GM11168 (cell line): ENCODE measurements at regions not wholly inside any gene's neighbourhood (a gene's known extent, or its start where the extent isn't known, plus 50 kb on each side); places are given as distances from the start of the nearest gene placed in this dataset.
"Not testable (repeated sequence)": the region's sequence is repeated elsewhere in the genome, so short reads cannot be mapped to it uniquely, and the experiment has no call there.

Experiments used
- in situ Hi-C: fragments of 300-500 bp; cut with MboI; formaldehyde crosslinking; loops from one replicate; pipeline ENCODE4 v1.12.0; 2022; ENCODE audit warnings: low sequenced_read_pairs; ENCODE audit not compliant: unreplicated experiment

DNA sequence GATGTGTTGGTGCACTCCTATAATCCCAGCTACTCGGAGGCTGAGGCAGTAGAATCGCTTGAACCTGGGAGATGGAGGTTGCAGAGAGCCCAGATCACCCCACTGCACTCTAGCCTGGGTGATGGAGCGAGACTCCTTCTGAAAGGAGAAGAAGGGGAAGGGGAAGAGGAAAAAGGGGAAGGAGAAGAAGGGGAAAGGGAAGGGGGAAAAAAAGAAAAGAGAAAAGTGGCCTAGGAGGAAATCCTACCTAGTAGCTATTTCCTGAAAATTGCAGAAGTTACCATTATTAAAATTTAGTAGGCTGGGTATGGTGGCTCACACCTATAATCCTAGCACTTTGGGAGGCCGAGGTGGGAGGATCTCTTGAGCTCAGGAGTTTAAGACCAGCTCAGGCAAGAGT lies 67.4 kb downstream of the ARRDC3 start:
- in situ Hi-C loops = no loop called here

- in situ Hi-C loops = no loop called here
Observed at GRCh38 chr5:91313757-91314673, 69.1 kb downstream of the ARRDC3 start.

DNA sequence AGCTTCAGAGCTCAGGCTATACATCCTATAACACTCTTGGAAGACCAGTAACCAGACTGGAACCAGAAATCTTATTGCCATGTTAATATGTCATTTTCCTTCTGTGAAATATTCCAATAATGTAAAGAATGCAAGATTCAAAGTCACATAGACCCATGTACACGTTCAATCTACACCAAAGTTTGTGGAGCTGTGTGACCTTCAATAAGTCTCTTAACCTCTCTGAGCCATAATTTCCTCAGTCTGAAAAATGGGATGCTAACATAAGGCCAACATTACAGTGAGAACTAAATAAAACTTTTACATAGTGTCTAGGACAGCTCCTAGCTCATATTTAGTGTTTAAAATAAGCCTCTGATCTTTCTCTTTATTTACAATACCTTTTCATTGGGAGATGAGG lies 70.4 kb downstream of the ARRDC3 start:
- in situ Hi-C loops = no loop called here

- in situ Hi-C loops = no loop called here
Observed at GRCh38 chr5:91311697-91312501, 71.2 kb downstream of the ARRDC3 start.

GRCh38 chr5:91311168-91311696 lies 71.9 kb downstream of the ARRDC3 start:
- in situ Hi-C loops = no loop called here

DNA sequence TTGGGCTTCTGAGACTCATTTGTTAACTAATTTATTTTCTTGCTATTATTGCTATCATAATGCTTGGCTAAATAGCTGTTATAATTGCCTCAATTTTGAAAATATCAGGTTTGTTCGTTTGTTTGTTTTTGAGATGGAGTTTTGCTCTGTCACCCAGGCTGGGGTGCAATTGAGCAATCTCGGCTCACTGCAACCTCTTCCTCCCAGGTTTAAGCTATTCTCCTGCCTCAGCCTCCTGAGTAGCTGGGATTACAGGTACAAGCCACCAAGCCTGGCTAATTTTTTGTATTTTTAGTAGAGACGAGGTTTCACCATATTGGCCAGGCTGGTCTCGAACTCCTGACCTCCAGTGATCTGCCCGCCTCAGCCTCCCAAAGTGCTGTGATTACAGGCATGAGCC lies 75.0 kb downstream of the ARRDC3 start:
- in situ Hi-C loops = not testable (repeated sequence)

DNA sequence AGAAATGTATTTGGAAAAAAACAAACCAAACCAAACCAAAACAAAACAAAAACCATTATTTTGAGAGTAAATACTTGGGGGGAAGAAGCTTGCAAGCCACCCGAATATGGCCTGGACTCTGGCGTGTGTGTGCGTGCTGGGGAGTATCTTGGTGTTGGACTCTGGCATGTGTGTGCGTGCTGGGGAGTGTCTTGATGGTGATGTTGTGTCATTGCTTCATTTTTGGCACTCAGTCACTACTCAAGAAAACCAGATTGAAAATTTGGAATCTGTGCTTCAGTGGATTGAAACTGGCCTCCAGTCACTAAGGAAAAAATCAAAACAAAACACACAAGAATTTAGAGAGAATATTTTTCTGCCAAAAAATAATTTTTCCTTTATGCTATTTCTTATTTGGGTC lies 76.1 kb downstream of the ARRDC3 start:
- in situ Hi-C loops = no loop called here

GRCh38 chr5:91306497-91306896 lies 76.6 kb downstream of the ARRDC3 start:
- in situ Hi-C loops = no loop called here

GRCh38 chr5:91305640-91306039 lies 77.5 kb downstream of the ARRDC3 start:
- in situ Hi-C loops = no loop called here

DNA sequence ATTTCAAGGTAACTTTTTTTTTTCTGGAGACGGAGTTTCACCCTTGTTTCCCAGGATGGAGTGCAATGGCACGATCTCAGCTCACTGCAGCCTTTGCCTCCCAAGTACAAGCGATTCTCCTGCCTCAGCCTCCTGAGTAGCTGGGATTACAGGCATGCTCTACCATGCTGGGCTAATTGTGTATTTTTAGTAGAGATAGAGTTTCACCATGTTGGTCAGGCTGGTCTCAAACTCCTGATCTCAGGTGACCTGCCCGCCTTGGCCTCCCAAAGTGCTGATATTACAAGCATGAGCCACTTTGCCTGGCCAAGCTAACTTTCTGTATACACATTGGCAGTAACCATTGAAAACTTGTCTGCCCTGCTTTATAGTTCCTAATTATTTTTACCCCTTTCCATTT lies 79.1 kb downstream of the ARRDC3 start:
- in situ Hi-C loops = not testable (repeated sequence)

DNA sequence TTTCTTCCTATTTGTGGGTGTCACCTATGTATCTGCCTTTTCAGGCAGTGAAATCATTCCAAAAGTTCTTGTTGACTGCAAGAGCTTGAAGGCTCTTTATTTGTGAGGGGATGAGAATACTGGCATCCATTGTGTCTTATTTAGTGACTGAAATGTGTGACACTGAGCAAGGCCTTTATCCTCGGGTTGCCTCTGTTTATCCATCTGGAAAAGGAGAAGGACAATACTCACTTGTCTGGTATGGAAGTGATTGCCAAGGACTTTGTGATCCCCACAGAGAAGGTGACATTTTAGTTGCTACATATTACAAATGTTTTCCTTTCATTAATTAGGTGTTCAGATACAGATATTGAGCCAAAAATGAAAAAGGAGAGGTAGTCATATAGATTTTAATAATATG lies 80.2 kb downstream of the ARRDC3 start:
- in situ Hi-C loops = no loop called here

GRCh38 chr5:91302305-91302704 lies 80.8 kb downstream of the ARRDC3 start:
- in situ Hi-C loops = no loop called here

DNA sequence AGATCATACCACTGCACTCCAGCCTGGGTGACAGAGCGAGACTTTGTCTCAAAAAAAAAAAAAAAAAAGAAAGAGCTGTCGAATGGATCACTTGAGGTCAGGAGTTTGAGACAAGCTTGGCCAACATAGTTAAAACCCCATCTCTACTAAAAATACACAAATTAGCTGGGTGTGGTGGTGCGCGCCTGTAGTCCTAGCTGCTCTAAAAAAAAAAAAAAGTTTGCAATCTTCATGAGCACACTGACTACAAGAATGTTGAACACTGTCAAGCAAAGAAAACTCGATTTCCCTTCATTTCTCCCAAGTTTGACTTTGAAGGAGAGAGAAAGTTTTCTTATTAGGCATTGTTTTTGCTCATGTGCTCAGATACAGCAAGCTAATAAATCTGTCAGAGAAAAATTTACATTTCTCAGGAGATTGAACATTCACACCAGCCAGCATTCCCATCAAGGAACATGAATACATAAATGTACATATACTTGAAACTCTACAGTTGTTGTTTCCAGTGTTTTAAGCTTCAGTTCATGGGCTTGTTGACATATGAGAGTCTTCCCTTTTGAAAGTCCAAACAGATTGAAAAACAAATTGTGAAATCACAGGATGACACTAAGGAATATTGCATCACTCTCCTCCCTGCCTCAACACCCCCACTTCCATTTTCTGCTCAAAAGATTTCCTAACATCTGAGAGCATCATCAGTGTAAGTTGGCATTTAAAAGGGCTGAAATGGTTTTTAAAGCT lies 81.8 kb downstream of the ARRDC3 start:
- in situ Hi-C loops = no loop called here

- in situ Hi-C loops = no loop called here
Observed at GRCh38 chr5:91297994-91298393, 85.1 kb downstream of the ARRDC3 start.

GRCh38 chr5:91296674-91297143 lies 86.4 kb downstream of the ARRDC3 start:
- in situ Hi-C loops = no loop called here

DNA sequence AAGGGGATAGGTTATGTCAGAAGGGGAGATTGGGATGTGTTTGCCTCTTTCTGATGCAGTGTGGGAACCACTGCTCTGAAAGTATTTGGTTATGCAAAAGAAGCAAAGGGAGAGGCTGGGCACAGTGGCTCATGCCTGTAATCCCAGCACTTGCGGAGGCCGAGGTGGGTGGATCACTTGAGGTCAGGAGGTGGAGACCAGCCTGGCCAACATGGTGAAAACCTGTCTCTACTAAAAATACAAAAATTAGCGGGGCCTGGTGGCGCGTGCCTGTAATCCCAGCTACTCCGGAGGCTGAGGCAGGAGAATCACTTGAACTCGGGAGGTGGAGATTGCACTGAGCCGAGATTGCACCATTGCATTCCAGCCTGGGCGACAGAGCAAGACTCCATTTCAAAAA lies 87.0 kb downstream of the ARRDC3 start:
- in situ Hi-C loops = not testable (repeated sequence)

GRCh38 chr5:91293131-91293530 lies 90.0 kb downstream of the ARRDC3 start:
- in situ Hi-C loops = no loop called here

- in situ Hi-C loops = no loop called here
Observed at GRCh38 chr5:91291628-91292569, 91.2 kb downstream of the ARRDC3 start.
